GM12891 (cell line): ENCODE measurements at regions not wholly inside any gene's neighbourhood (a gene's known extent, or its start where the extent isn't known, plus 50 kb on each side); places are given as distances from the start of the nearest gene placed in this dataset.

Experiments used
- POLR2A ChIP-seq: IDR thresholded peaks from 2 replicates; pipeline ENCODE4 v1.6.1; 2011; ENCODE audit warnings: low read depth, low read length, control low read depth
- POLR2AphosphoS5 ChIP-seq: IDR thresholded peaks from 2 replicates; pipeline ENCODE4 v1.6.1; 2011; ENCODE audit warnings: low read depth, low read length, control low read depth
- SPI1 ChIP-seq: IDR thresholded peaks from 2 replicates; pipeline ENCODE4 v1.6.1; 2011; ENCODE audit warnings: low read depth, low read length, control low read depth
- TAF1 ChIP-seq: IDR thresholded peaks from 2 replicates; pipeline ENCODE4 v1.6.1; 2011; ENCODE audit warnings: low read depth, low read length, control low read depth

- TF ChIP-seq POLR2A (no peak), POLR2AphosphoS5 (no peak), TAF1 (no peak), SPI1 (no peak)
These were observed 223.7 kb upstream of the ADAMTS5 start for GRCh38 chr21:27190601-27191000.
